Uterus (tissue), 2 donors: ENCODE measurements at regions not wholly inside any gene's neighbourhood (a gene's known extent, or its start where the extent isn't known, plus 50 kb on each side); places are given as distances from the start of the nearest gene placed in this dataset.

ENCODE experiments used
- CTCF ChIP-seq, 4 experiments: fragments of 200-600 bp in 2 of 4; fragments of 450-650 bp in 2 of 4; sonication (generic) in 2 of 4; IDR thresholded peaks; one replicate each; pipeline ENCODE4 v1.5.1; 2016 to 2019; ENCODE audit warnings: antibody characterized with exemption in 4 of 4, mild to moderate bottlenecking in 2 of 4, moderate library complexity in 1 of 4
- POLR2A ChIP-seq, 2 donors: fragments of 450-650 bp; IDR thresholded peaks; one replicate each; pipeline ENCODE4 v1.6.1; 2016; ENCODE audit warnings: antibody characterized with exemption in 2 of 2, mild to moderate bottlenecking in 1 of 2, moderate library complexity in 1 of 2

GRCh38 chr1:239478069-239478468 is 91.7 kb downstream of the CHRM3 start:
- TF ChIP-seq POLR2A (IDR thresholded peaks at IDR 0.05) (no peak), CTCF (IDR thresholded peaks at IDR 0.05) (no peak)
